K562 (cell line): ENCODE measurements at regions not wholly inside any gene's neighbourhood (a gene's known extent, or its start where the extent isn't known, plus 50 kb on each side); places are given as distances from the start of the nearest gene placed in this dataset.

Source experiments
- ATAC-seq: fragments of 200-7000 bp; cut with Tn5 transposase; 3 replicates; pipeline ENCODE4 v1.9.1; 2020; ENCODE audit warnings: moderate library complexity
- BruUV-seq: library from RNA; stranded (reverse); fragments of 400-500 nt; replicated peaks from 2 replicates; lab custom pipeline; 2021; lab: Mats Ljungman, UMichigan
- CTCF ChIA-PET: fragments of 300-600 bp; formaldehyde crosslinking; extraction: SDS; loops from one replicate; lab custom pipeline; 2021; ENCODE audit warnings: low intra/inter-chr PET ratio; lab: Yijun Ruan, JAX
- POLR2A ChIA-PET: fragments of 300-600, 350-650 bp; sonication (Branson Sonifier 250); formaldehyde crosslinking; extraction: SDS; loops from one replicate; lab custom pipeline; 2021; ENCODE audit warnings: antibody characterized with exemption, inconsistent platforms; lab: Yijun Ruan, JAX
- DNase-seq, 4 experiments: peaks; one replicate each; pipeline versions ENCODE4 v3.0.0 to v3.0.0-alpha.2; 2011 to 2018; ENCODE audit warnings: low spot score in 3 of 4, mixed read lengths in 3 of 4; ENCODE audit errors: extremely low read depth in 1 of 4
- FAIRE-seq: peaks from 2 replicates; lab custom pipeline; 2011; peaks lifted over from hg19 to GRCh38; lab: Jason Lieb, UNC
- H2AFZ ChIP-seq: 2 replicates; pipeline ENCODE4 v1.6.0; 2011; ENCODE audit warnings: low read depth, low read length, control low read depth, inconsistent platforms
- H3K27ac ChIP-seq: fragments of 200-600 bp; 3 replicates; pipeline ENCODE4 v1.8.0; 2011; ENCODE audit warnings: low read depth, mild to moderate bottlenecking, control low read depth, inconsistent platforms, low read length, moderate library complexity, mixed read lengths; ENCODE audit errors: extremely low read depth
- H3K27me3 ChIP-seq, 2 experiments: fragments of 300-600 bp in 1 of 2; 2 replicates in 1 of 2; 3 replicates in 1 of 2; pipeline versions ENCODE4 v1.6.0 to v1.8.0; 2011; ENCODE audit warnings: inconsistent platforms in 2 of 2, low read length in 2 of 2, mild to moderate bottlenecking in 1 of 2, mixed read lengths in 1 of 2, moderate library complexity in 1 of 2; ENCODE audit not compliant: control insufficient read depth in 2 of 2, insufficient read depth in 2 of 2
- H3K36me3 ChIP-seq: fragments of 300-600 bp; 3 replicates; pipeline ENCODE4 v1.8.0; 2011; ENCODE audit warnings: mild to moderate bottlenecking, low read length, inconsistent platforms; ENCODE audit not compliant: control insufficient read depth, insufficient read depth
- H3K4me1 ChIP-seq, 2 experiments: fragments of 200-600 bp in 1 of 2; replicated peaks in 1 of 2; 2 replicates in 1 of 2; 3 replicates in 1 of 2; pipeline versions ENCODE4 v1.5.1 to v1.8.0; 2011; ENCODE audit warnings: inconsistent platforms in 2 of 2, low read length in 2 of 2, mild to moderate bottlenecking in 1 of 2, mixed read lengths in 1 of 2, moderate library complexity in 1 of 2; ENCODE audit not compliant: control insufficient read depth in 2 of 2, insufficient read depth in 2 of 2
- H3K4me2 ChIP-seq: 2 replicates; pipeline ENCODE4 v1.6.1; 2011; ENCODE audit warnings: low read length, control low read depth, inconsistent platforms, mixed read lengths; ENCODE audit not compliant: insufficient read depth
- H3K4me3 ChIP-seq: fragments of 200-600 bp; sonication (generic), shearing (Covaris generic); 2 replicates; pipeline ENCODE4 v1.5.1; 2016; ENCODE audit warnings: control low read depth, inconsistent platforms
- H3K79me2 ChIP-seq: fragments of 200-600 bp; 3 replicates; pipeline ENCODE4 v1.8.0; 2011; ENCODE audit warnings: low read length, inconsistent platforms; ENCODE audit not compliant: control insufficient read depth, insufficient read depth
- H3K9ac ChIP-seq, 2 experiments: 2 replicates each; pipeline versions ENCODE4 v1.6.0 to v1.6.1; 2011; ENCODE audit warnings: low read depth in 2 of 2, low read length in 2 of 2, control low read depth in 1 of 2, inconsistent platforms in 1 of 2, mild to moderate bottlenecking in 1 of 2, mixed read lengths in 1 of 2; ENCODE audit not compliant: insufficient read depth in 1 of 2
- H3K9me1 ChIP-seq: one replicate; pipeline ENCODE4 v1.6.0; 2011; ENCODE audit warnings: inconsistent platforms, mild to moderate bottlenecking, low read length, moderate library complexity; ENCODE audit not compliant: control insufficient read depth, insufficient read depth
- H3K9me3 ChIP-seq: replicated peaks from 2 replicates; pipeline ENCODE4 v1.5.1; 2011; ENCODE audit warnings: low read depth, low read length, inconsistent platforms; ENCODE audit not compliant: control insufficient read depth, insufficient read depth
- H4K20me1 ChIP-seq: replicated peaks from 2 replicates; pipeline ENCODE4 v1.6.1; 2011; ENCODE audit warnings: low read length, inconsistent platforms, mixed read lengths; ENCODE audit not compliant: control insufficient read depth, insufficient read depth
- MTF1 ChIP-seq: fragments of 250-450 bp; sonication (Bioruptor Pico); IDR thresholded peaks from 2 replicates; pipeline ENCODE4 v1.9.0; 2021; ENCODE audit warnings: moderate library complexity, mild to moderate bottlenecking, inconsistent platforms, borderline replicate concordance
- MYBL2 ChIP-seq, 2 experiments: fragments of 450-650 bp in 1 of 2; sonication (generic) in 1 of 2; formaldehyde crosslinking in 1 of 2; IDR thresholded peaks; 2 replicates each; pipeline versions ENCODE4 v1.6.1 to v1.8.1; 2017 to 2022; ENCODE audit warnings: borderline replicate concordance in 1 of 2, inconsistent platforms in 1 of 2, low read depth in 1 of 2, mild to moderate bottlenecking in 1 of 2, missing genetic modification reagents in 1 of 2, moderate library complexity in 1 of 2
- NFATC3 ChIP-seq: fragments of 450-650 bp; IDR thresholded peaks from 2 replicates; pipeline ENCODE4 v1.6.1; 2017; ENCODE audit warnings: mild to moderate bottlenecking
- RBM15 ChIP-seq: fragments of 200-400 bp; formaldehyde crosslinking; IDR thresholded peaks from 2 replicates; pipeline ENCODE4 v1.6.1; 2018; ENCODE audit warnings: mild to moderate bottlenecking, low read length, moderate library complexity; ENCODE audit not compliant: insufficient read depth
- TAF7 ChIP-seq: fragments of 450-650 bp; IDR thresholded peaks from 2 replicates; pipeline ENCODE4 v1.6.1; 2016; ENCODE audit warnings: missing genetic modification characterization, missing compliant biosample characterization
- WGBS: fragments of 100-300 bp; shearing (Covaris generic); methylation state at CpG from one replicate; pipeline ENCODE4 v1.1.6; 2016; ENCODE audit warnings: low coverage, mixed read lengths; ENCODE audit not compliant: insufficient coverage; ENCODE audit errors: missing lambda C conversion rate; 5-methylcytosine and 5-hydroxymethylcytosine counted together
- in situ Hi-C: fragments of 300-500 bp; cut with MboI; formaldehyde crosslinking; loops from 4 replicates; pipeline ENCODE4 v1.15.0; 2018; ENCODE audit warnings: inconsistent platforms, mixed read lengths
- intact Hi-C: fragments of 100-400 bp; cut with micrococcal nuclease; formaldehyde crosslinking; loops from 2 replicates; pipeline ENCODE4 v1.14.2; 2022
- TF ChIP-seq, protein P1 (sequence below): fragments of 450-650 bp; formaldehyde crosslinking; conservative IDR thresholded peaks from 2 replicates; pipeline ENCODE4 v1.4.0; 2022; ENCODE audit warnings: mild to moderate bottlenecking, missing genetic modification characterization

DNA sequence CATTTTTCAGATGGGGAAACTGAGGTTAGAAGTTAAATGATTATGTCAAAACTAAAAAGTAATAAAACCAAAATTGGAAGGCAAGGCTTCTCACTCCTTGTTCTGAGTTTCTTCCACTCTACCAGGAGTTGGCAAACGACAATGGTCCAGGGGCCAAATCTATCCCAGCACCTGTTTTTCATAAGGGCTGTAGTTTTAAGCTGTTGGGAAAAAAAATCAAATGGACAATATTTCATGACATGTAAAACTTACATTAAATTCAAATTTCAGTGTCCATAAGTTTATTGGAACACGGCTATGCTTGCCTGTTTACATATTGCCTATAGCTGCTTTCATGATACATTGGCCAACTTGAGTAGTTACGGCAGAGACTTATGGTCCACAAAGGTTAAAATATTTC is 56.7 kb upstream of the TMCC3 start:
- peaks cover 2 to 6% of the 10 kb centered on the region in 2 experiments; a peak in 2 of 5 replicates for H3K27me3 ChIP-seq
- DNase-seq (no peak), FAIRE-seq (no peak), ATAC-seq (no peak)
- H4K20me1 ChIP-seq, result no peaks in the 10 kb centered on the region
- H3K79me2 ChIP-seq, result no peaks in the 10 kb centered on the region
- BruUV-seq, result no TSS peak
- intact Hi-C loops, result no loop called here
- no peak overlapping the region for H3K27ac ChIP-seq
- no peak overlapping the region for H3K4me3 ChIP-seq
- no peak overlapping the region for H3K4me2 ChIP-seq
- WGBS, result 2% methylated on average over 3 of the region's 3 CpGs
- no peaks in the 10 kb centered on the region for H3K36me3 ChIP-seq
- CTCF ChIA-PET, result no interaction called here
- POLR2A ChIA-PET, result interaction anchor here (0.8 to 1.5 kb wide), 2 partner anchors 9 to 48 kb away, joined by 3 to 4 read pairs; no protein-coding TSS in a partner anchor
- TF ChIP-seq MYBL2 (IDR thresholded peaks at IDR 0.05; ENCODE audit: low read depth) (no peak), MYBL2 (CRISPR knock-in tag; IDR thresholded peaks at IDR 0.05; ENCODE audit: borderline replicate concordance) (no peak)
- no peaks in the 10 kb centered on the region for H3K9me3 ChIP-seq
- in situ Hi-C loops, result no loop called here
- H3K9me1 ChIP-seq, result no peaks in the 10 kb centered on the region
- no peak overlapping the region for H3K9ac ChIP-seq
- no peaks in the 10 kb centered on the region for H3K4me1 ChIP-seq
- no peak overlapping the region for H2AFZ ChIP-seq

DNA sequence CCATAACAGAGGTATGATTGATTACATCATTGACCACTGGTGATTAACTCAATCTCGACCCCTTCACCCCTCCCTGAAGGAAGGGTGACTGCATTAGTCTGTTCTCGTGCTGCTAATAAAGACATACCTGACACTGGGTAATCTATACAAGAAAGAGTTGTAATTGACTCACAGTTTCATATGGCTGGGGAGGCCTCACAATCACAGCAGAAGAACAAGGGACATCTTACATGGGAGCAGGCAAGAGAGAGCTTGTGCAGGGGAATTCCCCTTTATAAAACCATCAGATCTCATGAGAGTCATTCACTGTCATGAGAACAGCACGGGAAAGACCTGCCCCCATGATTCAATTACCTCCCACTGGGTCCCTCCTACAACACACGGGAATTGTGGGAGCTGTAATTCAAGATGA is 55.9 kb upstream of the TMCC3 start:
- H4K20me1 ChIP-seq, result no peaks in the 10 kb centered on the region
- DNase-seq (no peak), ATAC-seq (no peak), FAIRE-seq (no peak)
- no peaks in the 10 kb centered on the region for H3K9me1 ChIP-seq
- no peaks in the 10 kb centered on the region for H3K36me3 ChIP-seq
- H3K9me3 ChIP-seq, result no peaks in the 10 kb centered on the region
- no peaks in the 10 kb centered on the region for H3K4me1 ChIP-seq
- TF ChIP-seq NFATC3 (no peak), TAF7 (tag) (no peak), MTF1 (CRISPR knock-in tag) (no peak), RBM15 (no peak)
- TF ChIP-seq, protein P1, sequence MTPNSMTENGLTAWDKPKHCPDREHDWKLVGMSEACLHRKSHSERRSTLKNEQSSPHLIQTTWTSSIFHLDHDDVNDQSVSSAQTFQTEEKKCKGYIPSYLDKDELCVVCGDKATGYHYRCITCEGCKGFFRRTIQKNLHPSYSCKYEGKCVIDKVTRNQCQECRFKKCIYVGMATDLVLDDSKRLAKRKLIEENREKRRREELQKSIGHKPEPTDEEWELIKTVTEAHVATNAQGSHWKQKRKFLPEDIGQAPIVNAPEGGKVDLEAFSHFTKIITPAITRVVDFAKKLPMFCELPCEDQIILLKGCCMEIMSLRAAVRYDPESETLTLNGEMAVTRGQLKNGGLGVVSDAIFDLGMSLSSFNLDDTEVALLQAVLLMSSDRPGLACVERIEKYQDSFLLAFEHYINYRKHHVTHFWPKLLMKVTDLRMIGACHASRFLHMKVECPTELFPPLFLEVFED (CRISPR knock-in tag), result no peak
- intact Hi-C loops (no loop called here), in situ Hi-C loops (no loop called here)
- no peak overlapping the region for H3K9ac ChIP-seq
- H3K27ac ChIP-seq, result no peak overlapping the region
- no peak overlapping the region for H3K4me3 ChIP-seq
- no peak overlapping the region for H2AFZ ChIP-seq
- BruUV-seq, result no TSS peak
- CTCF ChIA-PET, result no interaction called here
- H3K79me2 ChIP-seq, result no peaks in the 10 kb centered on the region
- peaks cover 2 to 6% of the 10 kb centered on the region in 2 experiments; a peak in 3 of 5 replicates for H3K27me3 ChIP-seq
- POLR2A ChIA-PET, result no interaction called here
- H3K4me2 ChIP-seq, result no peak overlapping the region
- WGBS, result 0% methylated on average over 4 of the region's 4 CpGs
